CD4-positive, alpha-beta T cell treated with Interleukin-17A for 1 hour (primary cell): ENCODE measurements at regions not wholly inside any gene's neighbourhood (a gene's known extent, or its start where the extent isn't known, plus 50 kb on each side); places are given as distances from the start of the nearest gene placed in this dataset.

Source experiments
- DNase-seq: peaks from one replicate; pipeline ENCODE4 v3.0.0-alpha.2; 2020

- no peak for DNase-seq
Observed at GRCh38 chr3:194977356-194977755, 291.7 kb downstream of the FAM43A start.

GRCh38 chr3:194979173-194979572 is 291.8 kb downstream of the XXYLT1 start:
- no peak for DNase-seq

GRCh38 chr3:194982472-194982871 is 288.5 kb downstream of the XXYLT1 start:
- no peak for DNase-seq

- no peak for DNase-seq
Observed at GRCh38 chr3:194983121-194983520, 287.8 kb downstream of the XXYLT1 start.

GRCh38 chr3:194983620-194984019 is 287.3 kb downstream of the XXYLT1 start:
- no peak for DNase-seq

GRCh38 chr3:194984066-194984465 is 286.9 kb downstream of the XXYLT1 start:
- DNase-seq, result no peak

GRCh38 chr3:194984622-194985021 is 286.3 kb downstream of the XXYLT1 start:
- no peak for DNase-seq

- DNase-seq, result no peak
Observed at GRCh38 chr3:194985031-194985578, 285.9 kb downstream of the XXYLT1 start.

- DNase-seq, result no peak
Observed at GRCh38 chr3:194986208-194987043, 284.5 kb downstream of the XXYLT1 start.

- DNase-seq, result no peak
Observed at GRCh38 chr3:194987571-194988494, 283.1 kb downstream of the XXYLT1 start.

- no peak for DNase-seq
Observed at GRCh38 chr3:194988495-194989165, 282.3 kb downstream of the XXYLT1 start.

GRCh38 chr3:194989241-194989640 is 281.7 kb downstream of the XXYLT1 start:
- DNase-seq, result no peak

GRCh38 chr3:194990454-194991337 is 280.3 kb downstream of the XXYLT1 start:
- DNase-seq, result no peak

GRCh38 chr3:194991338-194991654 is 279.7 kb downstream of the XXYLT1 start:
- no peak for DNase-seq

GRCh38 chr3:194993896-194994295 is 277.1 kb downstream of the XXYLT1 start:
- no peak for DNase-seq

- no peak for DNase-seq
Observed at GRCh38 chr3:194994551-194994981, 276.4 kb downstream of the XXYLT1 start.

GRCh38 chr3:194995334-194995733 is 275.6 kb downstream of the XXYLT1 start:
- no peak for DNase-seq

- DNase-seq, result no peak
Observed at GRCh38 chr3:194995922-194996321, 275.0 kb downstream of the XXYLT1 start.

- DNase-seq, result no peak
Observed at GRCh38 chr3:194996746-194997145, 274.2 kb downstream of the XXYLT1 start.

- no peak for DNase-seq
Observed at GRCh38 chr3:194998417-194998816, 272.5 kb downstream of the XXYLT1 start.

GRCh38 chr3:194998948-194999347 is 272.0 kb downstream of the XXYLT1 start:
- no peak for DNase-seq

GRCh38 chr3:194999491-194999890 is 271.5 kb downstream of the XXYLT1 start:
- DNase-seq, result no peak
